GM21515 (cell line): ENCODE measurements at regions not wholly inside any gene's neighbourhood (a gene's known extent, or its start where the extent isn't known, plus 50 kb on each side); places are given as distances from the start of the nearest gene placed in this dataset.
A peak's percentile ranks its signal among the peaks of the same experiment; 100 is the strongest.
"Not testable (repeated sequence)": the region's sequence is repeated elsewhere in the genome, so short reads cannot be mapped to it uniquely, and the experiment has no call there.

Experiments
- ATAC-seq: cut with Tn5 transposase; IDR thresholded peaks from one replicate; pipeline ENCODE4 v1.9.1; 2021; ENCODE audit not compliant: unreplicated experiment

GRCh38 chr4:111924696-111925095, 220.6 kb upstream of the FAM241A start:
- no peak for ATAC-seq

- ATAC-seq = peak; percentile 99
These were observed 214.6 kb upstream of the FAM241A start for GRCh38 chr4:111930659-111931058.

DNA sequence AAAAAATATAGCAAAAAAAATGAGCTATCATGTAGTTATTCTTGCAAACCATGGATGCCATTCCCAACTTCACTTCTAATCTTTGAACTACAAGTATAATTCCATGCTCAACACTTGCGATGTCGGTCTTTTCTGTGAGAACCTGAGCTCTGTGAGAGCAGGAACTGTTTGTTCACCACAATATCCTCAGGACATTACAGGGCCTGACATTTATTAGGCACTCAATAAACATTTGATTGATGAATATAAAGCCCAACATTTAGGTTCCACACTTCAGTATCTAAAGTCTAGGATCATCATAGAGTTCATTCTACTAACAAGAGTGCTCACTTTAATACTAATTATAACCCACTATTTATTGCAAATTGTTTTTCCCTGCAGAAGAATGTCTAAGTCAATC, 211.6 kb upstream of the FAM241A start:
- ATAC-seq = no peak

GRCh38 chr4:111934314-111934713, 210.9 kb upstream of the FAM241A start:
- ATAC-seq = no peak

- peak; percentile 85 for ATAC-seq
These were observed 207.9 kb upstream of the FAM241A start for GRCh38 chr4:111937368-111937767.

DNA sequence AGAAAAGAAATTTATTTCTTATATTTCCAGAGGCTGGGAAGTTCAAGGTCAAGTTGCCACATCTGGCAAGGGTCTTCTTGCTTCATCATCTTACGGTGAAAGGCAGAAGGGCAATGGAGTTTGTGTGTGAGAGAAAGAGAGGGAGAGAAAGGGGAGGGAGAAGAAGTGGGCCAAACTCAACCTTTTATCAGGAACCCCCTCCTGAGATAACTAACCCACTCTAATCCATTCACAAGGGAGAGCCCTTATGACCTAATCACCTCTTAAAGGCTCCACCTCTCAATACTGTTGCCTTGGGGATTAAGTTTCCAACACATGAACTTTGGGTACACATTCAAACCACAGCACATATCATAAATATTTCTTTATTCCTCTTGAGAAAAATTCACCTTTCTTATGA, 203.3 kb upstream of the FAM241A start:
- ATAC-seq = no peak

- ATAC-seq = peak; percentile 78
These were observed 201.5 kb upstream of the FAM241A start for GRCh38 chr4:111943796-111944203.

- no peak for ATAC-seq
These were observed 200.2 kb upstream of the FAM241A start for GRCh38 chr4:111945014-111945413.

DNA sequence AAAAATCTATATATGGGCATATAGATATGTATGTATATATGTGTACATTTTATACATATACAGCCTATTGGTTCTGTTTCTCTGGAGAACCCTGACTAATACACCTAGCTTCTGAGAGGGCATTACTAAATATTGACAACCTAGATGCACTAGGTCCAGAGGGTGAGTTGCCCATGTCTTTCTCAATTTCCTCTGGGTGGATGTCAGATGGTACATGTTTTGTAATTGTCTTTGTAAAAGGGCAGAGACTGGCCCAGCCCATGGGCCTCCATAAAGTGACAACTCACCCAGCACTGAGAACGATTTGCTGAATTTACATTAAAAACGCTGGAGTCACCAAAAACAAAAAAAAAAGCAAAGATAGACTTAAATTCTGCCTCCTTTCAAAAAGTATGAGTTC, 198.5 kb upstream of the FAM241A start:
- no peak for ATAC-seq

DNA sequence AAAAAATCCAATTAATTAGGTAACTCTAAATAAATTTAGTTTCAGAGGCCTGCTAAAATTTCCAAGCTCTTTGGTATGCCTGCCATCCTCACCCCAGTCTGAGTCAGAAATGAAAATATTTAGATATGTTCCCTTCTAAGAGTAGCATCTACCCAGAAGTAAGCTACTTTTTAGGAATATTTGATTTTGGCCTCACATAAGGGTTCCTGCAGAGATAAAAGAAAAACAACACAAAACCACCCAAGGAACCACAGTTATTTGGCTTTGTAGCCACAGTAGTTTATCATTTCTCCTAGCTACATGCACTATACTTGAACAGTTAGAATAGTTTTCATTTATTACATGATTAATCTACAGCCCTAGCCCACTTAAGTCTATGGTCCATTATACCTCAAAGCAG, 192.6 kb upstream of the FAM241A start:
- no peak for ATAC-seq

GRCh38 chr4:111954550-111954949, 190.7 kb upstream of the FAM241A start:
- no peak for ATAC-seq

DNA sequence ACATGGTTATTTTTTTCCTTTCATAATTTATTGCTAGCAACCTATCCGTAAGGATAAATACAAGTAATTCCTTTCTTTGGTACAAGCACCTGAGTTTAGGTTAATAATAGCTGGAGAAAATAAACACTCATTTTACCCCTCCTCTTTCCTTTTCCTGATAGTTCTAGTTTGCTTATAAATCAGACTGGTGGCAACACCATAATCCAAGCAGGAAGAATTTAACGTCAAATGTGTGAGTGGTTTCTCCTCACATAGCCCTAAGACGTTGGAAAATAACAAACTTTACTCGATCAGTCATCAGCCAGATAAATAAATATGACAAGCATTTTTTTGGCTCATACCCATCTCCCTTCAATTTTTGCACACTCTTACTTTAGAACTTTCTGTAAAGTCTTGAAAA, 190.3 kb upstream of the FAM241A start:
- ATAC-seq = no peak

DNA sequence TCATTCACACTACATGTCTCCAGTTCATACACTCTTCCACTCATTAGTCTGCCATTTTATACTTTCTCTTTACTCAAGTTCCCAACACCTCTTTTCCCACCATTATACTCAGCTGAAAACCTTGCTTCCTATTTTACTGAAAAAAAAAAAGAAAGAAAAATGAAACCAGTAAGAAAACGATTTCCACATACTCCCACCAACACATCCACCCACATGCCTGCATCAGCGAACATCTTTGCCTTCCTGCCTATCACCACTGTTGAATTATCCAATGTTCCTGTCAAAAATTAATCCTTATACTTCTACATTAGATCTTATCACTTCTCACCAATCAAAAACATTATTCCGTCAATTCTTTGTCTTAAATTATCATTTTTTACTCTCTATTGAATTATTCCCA, 188.1 kb upstream of the FAM241A start:
- ATAC-seq = no peak

DNA sequence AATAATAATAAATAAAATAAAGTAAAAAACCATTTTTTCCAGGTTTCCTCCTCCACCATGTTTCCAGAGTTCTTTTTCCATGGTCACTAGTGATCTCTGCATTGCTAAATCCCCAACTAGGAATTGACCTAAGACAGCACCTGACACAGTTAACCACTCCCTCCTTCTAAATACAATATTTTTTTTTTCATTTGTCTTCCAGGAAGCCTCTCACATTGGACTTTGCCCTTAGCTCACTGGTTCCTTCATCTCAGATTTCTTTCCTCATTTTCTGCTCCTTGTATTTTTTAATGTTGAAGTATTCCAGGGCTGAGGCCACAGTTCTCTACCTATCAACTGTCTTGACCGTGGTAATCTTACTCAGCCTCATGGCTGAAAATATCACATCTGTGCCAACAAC, 187.3 kb upstream of the FAM241A start:
- ATAC-seq = no peak

DNA sequence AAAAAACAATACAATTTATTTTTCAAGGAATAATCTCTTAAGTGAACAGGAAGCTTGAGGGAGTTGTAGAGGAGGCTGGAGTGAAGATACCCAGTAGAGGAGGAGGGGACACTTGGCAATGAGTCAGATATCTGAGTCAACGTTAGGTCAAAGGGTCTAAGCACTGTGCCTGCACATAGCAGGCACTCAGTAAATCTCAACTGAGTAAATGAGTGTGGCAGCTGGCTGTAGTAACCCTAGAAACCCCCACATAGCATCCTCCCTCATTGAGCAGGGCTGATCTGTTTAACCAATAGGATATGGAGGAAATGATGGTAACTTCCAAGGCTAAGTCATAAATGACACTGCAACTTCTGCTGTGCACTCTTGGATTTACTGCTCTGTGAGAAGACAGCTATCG, 186.0 kb upstream of the FAM241A start:
- no peak for ATAC-seq

DNA sequence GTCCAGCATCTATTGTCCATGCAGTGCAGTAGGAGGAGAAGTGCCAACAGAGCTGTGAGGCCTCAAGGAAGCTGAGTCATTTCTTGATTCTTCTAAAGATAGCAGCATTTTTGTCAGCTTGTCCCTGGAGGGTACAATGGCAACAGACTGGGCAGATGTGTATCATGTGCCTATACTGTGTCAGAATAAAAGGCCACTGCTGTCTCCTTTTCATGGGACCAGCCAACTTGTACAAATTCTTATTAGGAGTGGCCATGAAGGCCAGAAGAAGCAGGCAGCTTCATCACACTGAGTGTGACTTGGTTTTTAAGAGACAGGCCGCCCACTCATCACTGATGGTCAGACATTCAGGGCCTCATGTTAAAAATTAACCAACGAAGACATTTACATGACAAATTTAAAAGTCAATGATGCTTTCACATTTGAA, 185.0 kb upstream of the FAM241A start:
- ATAC-seq = peak; percentile 91

DNA sequence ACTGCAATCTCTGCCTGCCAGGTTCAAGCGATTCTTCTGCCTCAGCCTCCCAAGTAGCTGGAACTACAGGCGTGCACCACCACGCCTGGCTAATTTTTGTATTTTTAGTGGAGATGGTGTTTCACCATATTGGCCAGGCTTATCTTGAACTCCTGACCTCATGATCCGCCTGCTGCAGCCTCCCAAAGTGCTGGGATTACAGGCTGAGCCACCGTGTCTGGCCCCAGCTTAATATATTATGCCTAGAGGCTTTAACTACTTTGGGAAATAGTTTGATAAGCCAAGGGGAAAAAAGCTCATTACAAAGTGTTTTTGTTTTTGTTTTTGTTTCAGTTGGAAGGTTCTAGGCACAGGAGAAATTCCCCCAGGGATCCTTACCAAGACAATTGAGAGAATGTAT, 184.2 kb upstream of the FAM241A start:
- ATAC-seq = not testable (repeated sequence)

DNA sequence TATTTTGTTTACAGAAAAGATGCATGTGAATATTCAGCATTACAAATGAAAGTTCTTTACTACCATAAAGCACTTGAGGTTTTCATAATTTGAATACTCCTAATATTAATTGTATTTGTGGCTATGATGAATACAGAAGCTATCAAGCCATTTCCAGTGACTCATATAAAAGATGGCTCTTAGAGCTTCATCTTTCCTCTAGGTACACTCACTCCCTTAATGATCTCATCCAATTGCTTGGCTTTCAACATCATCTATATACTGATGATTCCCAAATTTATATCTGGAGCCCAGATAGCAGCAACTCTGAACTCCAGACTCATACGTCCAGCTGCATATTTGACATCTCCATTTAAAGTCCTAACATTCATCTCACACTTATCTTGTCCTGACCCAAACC, 183.4 kb upstream of the FAM241A start:
- ATAC-seq = no peak

GRCh38 chr4:111963158-111963700, 182.0 kb upstream of the FAM241A start:
- ATAC-seq = no peak

DNA sequence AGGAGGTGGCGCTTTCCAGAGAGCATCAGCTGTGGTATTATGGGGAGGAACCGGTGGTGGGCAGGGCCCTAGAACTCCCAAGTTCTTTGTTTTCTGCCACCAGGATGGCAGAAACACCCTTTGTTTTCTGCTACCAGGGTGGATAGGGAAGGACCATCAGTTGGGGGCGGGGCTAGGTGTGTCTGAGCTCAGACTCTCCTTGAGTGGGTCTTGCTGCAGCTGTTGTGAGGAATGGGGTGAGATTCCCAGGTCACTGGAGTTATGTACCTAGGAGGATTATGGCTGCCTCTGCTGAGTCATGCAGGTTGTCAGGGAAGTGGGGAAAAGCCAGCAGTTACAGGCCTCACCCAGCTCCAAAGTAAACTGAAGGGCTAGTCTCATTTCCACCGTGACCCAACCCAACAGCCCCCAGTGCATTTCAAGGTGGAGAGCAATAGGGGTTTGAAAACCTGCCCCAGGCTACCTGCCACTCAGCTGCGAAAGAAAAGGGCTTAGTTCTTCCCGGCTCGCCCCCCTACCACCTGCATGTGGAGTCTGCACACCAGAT, 167.8 kb upstream of the FAM241A start:
- no peak for ATAC-seq

DNA sequence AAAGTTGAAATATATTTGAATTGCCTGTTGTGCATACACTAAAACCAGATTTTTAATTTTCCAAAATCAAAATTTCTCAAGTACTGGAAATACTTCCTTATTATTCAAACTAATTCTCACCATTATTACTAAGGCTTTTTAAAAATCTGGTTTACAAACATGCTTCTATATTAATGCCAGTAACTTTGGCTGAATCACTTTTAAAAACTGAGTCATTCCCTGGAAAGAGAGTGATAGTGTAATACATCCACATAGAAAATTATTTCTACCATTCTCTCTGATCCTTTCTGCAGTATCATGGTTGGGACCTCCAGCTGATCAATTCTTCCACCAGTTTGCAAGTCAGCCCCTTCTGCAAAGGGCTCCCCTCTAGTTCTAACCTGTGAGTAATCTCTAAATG, 165.3 kb upstream of the FAM241A start:
- no peak for ATAC-seq

GRCh38 chr4:111982089-111982488, 163.2 kb upstream of the FAM241A start:
- ATAC-seq = no peak

GRCh38 chr4:111984169-111984819, 161.0 kb upstream of the FAM241A start:
- ATAC-seq = no peak
